Ureter (tissue), 1 donor: ENCODE measurements at regions not wholly inside any gene's neighbourhood (a gene's known extent, or its start where the extent isn't known, plus 50 kb on each side); places are given as distances from the start of the nearest gene placed in this dataset.
"Not testable (repeated sequence)": the region's sequence is repeated elsewhere in the genome, so short reads cannot be mapped to it uniquely, and the experiment has no call there.

Experiments used
- DNase-seq: peaks from one replicate; pipeline ENCODE4 v3.0.0-alpha.2; 2020; ENCODE audit warnings: low spot score
- donor health status: DM: yes; HTN: yes; CAD: no.

GRCh38 chr11:29163231-29163630 is 853.6 kb downstream of the KCNA4 start:
- DNase-seq: no peak

- DNase-seq: no peak
These were observed 854.3 kb downstream of the KCNA4 start for GRCh38 chr11:29162491-29162890.

GRCh38 chr11:29161191-29161590 is 855.6 kb downstream of the KCNA4 start:
- no peak for DNase-seq

- DNase-seq: peak; percentile 43
These were observed 857.0 kb downstream of the KCNA4 start for GRCh38 chr11:29159552-29160465.

- DNase-seq: no peak
These were observed 863.8 kb downstream of the KCNA4 start for GRCh38 chr11:29153078-29153477.

- DNase-seq: not testable (repeated sequence)
These were observed 874.3 kb downstream of the KCNA4 start for GRCh38 chr11:29142573-29142972.

GRCh38 chr11:29135504-29135903 is 881.3 kb downstream of the KCNA4 start:
- no peak for DNase-seq

- no peak for DNase-seq
These were observed 885.8 kb downstream of the KCNA4 start for GRCh38 chr11:29131055-29131454.

GRCh38 chr11:29129844-29130243 is 887.0 kb downstream of the KCNA4 start:
- no peak for DNase-seq

GRCh38 chr11:29127461-29127860 is 889.4 kb downstream of the KCNA4 start:
- DNase-seq: no peak

GRCh38 chr11:29125606-29126005 is 891.2 kb downstream of the KCNA4 start:
- DNase-seq: no peak

GRCh38 chr11:29124470-29124869 is 892.4 kb downstream of the KCNA4 start:
- DNase-seq: no peak

- DNase-seq: no peak
These were observed 896.9 kb downstream of the KCNA4 start for GRCh38 chr11:29119707-29120618.

GRCh38 chr11:29119116-29119515 is 897.7 kb downstream of the KCNA4 start:
- DNase-seq: no peak

GRCh38 chr11:29100967-29101366 is 915.9 kb downstream of the KCNA4 start:
- no peak for DNase-seq

- DNase-seq: no peak
These were observed 921.0 kb downstream of the KCNA4 start for GRCh38 chr11:29095821-29096220.

- DNase-seq: no peak
These were observed 923.3 kb downstream of the KCNA4 start for GRCh38 chr11:29093416-29094120.

- no peak for DNase-seq
These were observed 929.5 kb downstream of the KCNA4 start for GRCh38 chr11:29087200-29087812.

GRCh38 chr11:29075726-29076125 is 941.1 kb downstream of the KCNA4 start:
- DNase-seq: no peak

- no peak for DNase-seq
These were observed 953.0 kb downstream of the KCNA4 start for GRCh38 chr11:29063630-29064361.

- DNase-seq: no peak
These were observed 953.3 kb downstream of the METTL15 start for GRCh38 chr11:29061452-29061851.
